ENCODE measurements at regions not wholly inside any gene's neighbourhood (a gene's known extent, or its start where the extent isn't known, plus 50 kb on each side); places are given as distances from the start of the nearest gene placed in this dataset.
A peak's percentile ranks its signal among the peaks of the same experiment; 100 is the strongest.
"Not testable (repeated sequence)": the region's sequence is repeated elsewhere in the genome, so short reads cannot be mapped to it uniquely, and the experiment has no call there.

GRCh38 chr12:18890621-18891020 lies 152.7 kb downstream of the CAPZA3 start:
- in situ Hi-C loops (cut with MboI; ENCODE audit: low pct_unique_long_range_greater_than_20kb, low sequenced_read_pairs); DNase-seq: not testable (repeated sequence)

- no peak for DNase-seq
- in situ Hi-C loops (cut with MboI; ENCODE audit: low pct_unique_long_range_greater_than_20kb, low sequenced_read_pairs) = no loop called here
Measured at GRCh38 chr12:18895540-18895939, 157.6 kb downstream of the CAPZA3 start.

- in situ Hi-C loops (cut with MboI; ENCODE audit: low pct_unique_long_range_greater_than_20kb, low sequenced_read_pairs) = no loop called here
- no peak for DNase-seq
Measured at GRCh38 chr12:18895946-18896345, 158.0 kb downstream of the CAPZA3 start.

- in situ Hi-C loops (cut with MboI; ENCODE audit: low pct_unique_long_range_greater_than_20kb, low sequenced_read_pairs) = no loop called here
- no peak for DNase-seq
Measured at GRCh38 chr12:18897823-18898222, 159.9 kb downstream of the CAPZA3 start.

- in situ Hi-C loops (cut with MboI; ENCODE audit: low pct_unique_long_range_greater_than_20kb, low sequenced_read_pairs) = no loop called here
- DNase-seq = no peak
Measured at GRCh38 chr12:18898470-18898869, 160.6 kb downstream of the CAPZA3 start.

GRCh38 chr12:18899162-18899561 lies 161.2 kb downstream of the CAPZA3 start:
- in situ Hi-C loops (cut with MboI; ENCODE audit: low pct_unique_long_range_greater_than_20kb, low sequenced_read_pairs) = no loop called here
- no peak for DNase-seq

GRCh38 chr12:18899678-18900317 lies 161.9 kb downstream of the CAPZA3 start:
- in situ Hi-C loops (cut with MboI; ENCODE audit: low pct_unique_long_range_greater_than_20kb, low sequenced_read_pairs) = no loop called here
- DNase-seq = no peak

GRCh38 chr12:18905134-18905533 lies 167.2 kb downstream of the CAPZA3 start:
- in situ Hi-C loops (cut with MboI; ENCODE audit: low pct_unique_long_range_greater_than_20kb, low sequenced_read_pairs) = no loop called here
- no peak for DNase-seq

- in situ Hi-C loops (cut with MboI; ENCODE audit: low pct_unique_long_range_greater_than_20kb, low sequenced_read_pairs) = no loop called here
- DNase-seq = no peak
Measured at GRCh38 chr12:18906395-18906794, 168.5 kb downstream of the CAPZA3 start.

GRCh38 chr12:18907127-18907526 lies 169.2 kb downstream of the CAPZA3 start:
- DNase-seq = no peak
- in situ Hi-C loops (cut with MboI; ENCODE audit: low pct_unique_long_range_greater_than_20kb, low sequenced_read_pairs) = no loop called here

- in situ Hi-C loops (cut with MboI; ENCODE audit: low pct_unique_long_range_greater_than_20kb, low sequenced_read_pairs) = no loop called here
- no peak for DNase-seq
Measured at GRCh38 chr12:18907728-18908127, 169.8 kb downstream of the CAPZA3 start.

- in situ Hi-C loops (cut with MboI; ENCODE audit: low pct_unique_long_range_greater_than_20kb, low sequenced_read_pairs) = no loop called here
- no peak for DNase-seq
Measured at GRCh38 chr12:18908191-18908590, 170.3 kb downstream of the CAPZA3 start.

- in situ Hi-C loops (cut with MboI; ENCODE audit: low pct_unique_long_range_greater_than_20kb, low sequenced_read_pairs) = no loop called here
- no peak for DNase-seq
Measured at GRCh38 chr12:18919871-18920511, 182.1 kb downstream of the CAPZA3 start.

GRCh38 chr12:18922851-18923250 lies 184.9 kb downstream of the CAPZA3 start:
- in situ Hi-C loops (cut with MboI; ENCODE audit: low pct_unique_long_range_greater_than_20kb, low sequenced_read_pairs) = no loop called here

GRCh38 chr12:18923721-18924120 lies 185.8 kb downstream of the CAPZA3 start:
- in situ Hi-C loops (cut with MboI; ENCODE audit: low pct_unique_long_range_greater_than_20kb, low sequenced_read_pairs) = no loop called here
- peak; percentile 9 for DNase-seq

More at GRCh38 chr12:18922851-18923250, 184.9 kb downstream of the CAPZA3 start:
- no peak for DNase-seq

GRCh38 chr12:18926188-18926587 lies 188.3 kb downstream of the CAPZA3 start:
- DNase-seq = no peak
- in situ Hi-C loops (cut with MboI; ENCODE audit: low pct_unique_long_range_greater_than_20kb, low sequenced_read_pairs) = no loop called here

- no peak for DNase-seq
- in situ Hi-C loops (cut with MboI; ENCODE audit: low pct_unique_long_range_greater_than_20kb, low sequenced_read_pairs) = no loop called here
Measured at GRCh38 chr12:18932211-18932610, 194.3 kb downstream of the CAPZA3 start.

- no peak for DNase-seq
Measured at GRCh38 chr12:18932715-18933114, 194.8 kb downstream of the CAPZA3 start.

GRCh38 chr12:18935371-18935965 lies 194.1 kb upstream of the PLEKHA5 start:
- no peak for DNase-seq
- in situ Hi-C loops (cut with MboI; ENCODE audit: low pct_unique_long_range_greater_than_20kb, low sequenced_read_pairs) = no loop called here

More at GRCh38 chr12:18932715-18933114, 194.8 kb downstream of the CAPZA3 start:
- in situ Hi-C loops (cut with MboI; ENCODE audit: low pct_unique_long_range_greater_than_20kb, low sequenced_read_pairs) = no loop called here

- DNase-seq = no peak
- in situ Hi-C loops (cut with MboI; ENCODE audit: low pct_unique_long_range_greater_than_20kb, low sequenced_read_pairs) = no loop called here
Measured at GRCh38 chr12:18939051-18939450, 190.5 kb upstream of the PLEKHA5 start.

GRCh38 chr12:18942669-18943068 lies 186.9 kb upstream of the PLEKHA5 start:
- DNase-seq = no peak
- in situ Hi-C loops (cut with MboI; ENCODE audit: low pct_unique_long_range_greater_than_20kb, low sequenced_read_pairs) = no loop called here

Measured in KBM-7 (cell line).